Thyroid gland (tissue), 4 donors: ENCODE measurements at regions not wholly inside any gene's neighbourhood (a gene's known extent, or its start where the extent isn't known, plus 50 kb on each side); places are given as distances from the start of the nearest gene placed in this dataset.

ENCODE experiments used
- DNase-seq, 2 donors: peaks; one replicate each; pipeline ENCODE4 v3.0.0-alpha.2; 2019
- H3K27ac ChIP-seq, 3 donors: fragments of 200-600 bp; sonication (generic); 1 replicate in 2 of 3; 2 replicates in 1 of 3; pipeline ENCODE4 v1.5.1; 2016 to 2019; ENCODE audit warnings: mild to moderate bottlenecking in 1 of 3, moderate library complexity in 1 of 3
- H3K27me3 ChIP-seq: fragments of 200-600 bp; sonication (generic); one replicate; pipeline ENCODE4 v1.5.1; 2019
- H3K36me3 ChIP-seq, 2 donors: fragments of 200-600 bp; sonication (generic); one replicate each; pipeline ENCODE4 v1.5.1; 2016 to 2019
- H3K4me1 ChIP-seq, 2 donors: fragments of 200-600 bp; sonication (generic); one replicate each; pipeline ENCODE4 v1.5.1; 2017 to 2019
- H3K4me3 ChIP-seq, 3 donors: fragments of 200-600 bp; sonication (generic); replicated peaks in 1 of 3; 1 replicate in 2 of 3; 2 replicates in 1 of 3; pipeline ENCODE4 v1.5.1; 2016; ENCODE audit warnings: mild to moderate bottlenecking in 1 of 3
- H3K9me3 ChIP-seq: fragments of 200-600 bp; sonication (generic); one replicate; pipeline ENCODE4 v1.5.1; 2017
- POLR2A ChIP-seq, 2 donors: fragments of 450-650 bp; IDR thresholded peaks; one replicate each; pipeline ENCODE4 v1.6.1; 2017; ENCODE audit warnings: antibody characterized with exemption in 2 of 2, mild to moderate bottlenecking in 2 of 2, moderate library complexity in 1 of 2
- WGBS, 2 donors: methylation state at CpG; one replicate each; pipeline ENCODE4 v1.1.5; 2017; 5-methylcytosine and 5-hydroxymethylcytosine counted together
- intact Hi-C: fragments of 100-400 bp; cut with DNase I; formaldehyde crosslinking; loops from one replicate; pipeline ENCODE4 v1.15.1; 2023
- TF ChIP-seq, protein P1 (sequence below), 6 experiments: fragments of 200-600 bp in 3 of 6; fragments of 450-650 bp in 3 of 6; sonication (generic) in 3 of 6; IDR thresholded peaks; one replicate each; pipeline ENCODE4 v1.5.1; 2016 to 2019; ENCODE audit warnings: antibody characterized with exemption in 6 of 6, mild to moderate bottlenecking in 2 of 6, inconsistent platforms in 1 of 6, moderate library complexity in 1 of 6

DNA sequence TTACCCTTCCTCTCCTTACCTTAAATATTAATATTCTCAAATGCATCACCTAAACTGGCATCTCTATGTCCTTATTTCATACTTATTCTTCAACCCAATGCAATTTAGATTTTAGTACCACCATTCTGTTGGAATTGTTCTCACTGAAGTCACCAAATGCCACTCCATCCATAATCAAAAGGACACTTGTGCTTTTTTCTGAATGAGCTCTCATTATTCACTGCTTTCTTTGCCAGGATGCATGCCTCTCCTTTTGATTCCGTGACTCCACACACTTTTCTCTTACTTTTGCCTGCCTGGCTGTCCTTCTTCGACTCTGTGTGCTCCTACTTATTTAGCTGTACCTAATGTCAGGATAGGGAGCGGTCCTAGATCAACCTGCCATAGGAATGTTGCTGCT lies 633.1 kb upstream of the BOD1L1 start:
- Histone ChIP-seq H3K4me3 (no peak overlapping the region), H3K27me3 (no peaks in the 10 kb centered on the region), H3K36me3 (no peaks in the 10 kb centered on the region), H3K27ac (no peak overlapping the region), H3K4me1 (no peaks in the 10 kb centered on the region), H3K9me3 (no peaks in the 10 kb centered on the region)
- intact Hi-C loops: no loop called here
- DNase-seq: no peak
- TF ChIP-seq POLR2A (IDR thresholded peaks at IDR 0.05): no peak
- TF ChIP-seq, protein P1, sequence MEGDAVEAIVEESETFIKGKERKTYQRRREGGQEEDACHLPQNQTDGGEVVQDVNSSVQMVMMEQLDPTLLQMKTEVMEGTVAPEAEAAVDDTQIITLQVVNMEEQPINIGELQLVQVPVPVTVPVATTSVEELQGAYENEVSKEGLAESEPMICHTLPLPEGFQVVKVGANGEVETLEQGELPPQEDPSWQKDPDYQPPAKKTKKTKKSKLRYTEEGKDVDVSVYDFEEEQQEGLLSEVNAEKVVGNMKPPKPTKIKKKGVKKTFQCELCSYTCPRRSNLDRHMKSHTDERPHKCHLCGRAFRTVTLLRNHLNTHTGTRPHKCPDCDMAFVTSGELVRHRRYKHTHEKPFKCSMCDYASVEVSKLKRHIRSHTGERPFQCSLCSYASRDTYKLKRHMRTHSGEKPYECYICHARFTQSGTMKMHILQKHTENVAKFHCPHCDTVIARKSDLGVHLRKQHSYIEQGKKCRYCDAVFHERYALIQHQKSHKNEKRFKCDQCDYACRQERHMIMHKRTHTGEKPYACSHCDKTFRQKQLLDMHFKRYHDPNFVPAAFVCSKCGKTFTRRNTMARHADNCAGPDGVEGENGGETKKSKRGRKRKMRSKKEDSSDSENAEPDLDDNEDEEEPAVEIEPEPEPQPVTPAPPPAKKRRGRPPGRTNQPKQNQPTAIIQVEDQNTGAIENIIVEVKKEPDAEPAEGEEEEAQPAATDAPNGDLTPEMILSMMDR (IDR thresholded peaks at IDR 0.05): no peak
- WGBS, 2 donors: 75 to 86% methylated on average over 3 of the region's 3 CpGs

DNA sequence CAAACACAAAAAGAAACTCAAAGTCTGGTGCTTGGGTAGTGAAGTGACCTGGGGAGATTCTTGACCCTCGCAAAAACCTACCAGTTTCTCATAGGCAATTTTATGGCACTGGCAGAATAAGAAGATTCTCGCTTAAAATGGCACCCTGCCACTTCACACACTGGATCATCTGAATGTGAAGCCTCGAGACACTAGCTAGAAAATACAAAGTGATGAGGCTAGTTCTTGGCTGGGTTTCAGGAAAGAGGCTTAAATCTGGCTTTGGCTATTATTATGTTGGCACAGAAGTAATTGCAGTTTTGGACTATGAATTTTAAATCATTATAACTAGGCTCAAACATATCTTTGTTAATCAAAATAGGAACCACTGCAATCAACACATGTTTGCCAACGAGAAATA lies 634.7 kb upstream of the BOD1L1 start:
- no peaks in the 10 kb centered on the region for H3K27me3 ChIP-seq
- WGBS, 2 donors: 55 to 77% methylated on average over 4 of the region's 4 CpGs
- intact Hi-C loops: no loop called here
- no peak overlapping the region for H3K27ac ChIP-seq
- no peak for DNase-seq
- no peak overlapping the region for H3K4me3 ChIP-seq
- TF ChIP-seq, protein P1 (IDR thresholded peaks at IDR 0.05): no peak
- no peak for TF ChIP-seq POLR2A (IDR thresholded peaks at IDR 0.05)
- no peaks in the 10 kb centered on the region for H3K4me1 ChIP-seq
- H3K36me3 ChIP-seq: no peaks in the 10 kb centered on the region
- H3K9me3 ChIP-seq: no peaks in the 10 kb centered on the region

DNA sequence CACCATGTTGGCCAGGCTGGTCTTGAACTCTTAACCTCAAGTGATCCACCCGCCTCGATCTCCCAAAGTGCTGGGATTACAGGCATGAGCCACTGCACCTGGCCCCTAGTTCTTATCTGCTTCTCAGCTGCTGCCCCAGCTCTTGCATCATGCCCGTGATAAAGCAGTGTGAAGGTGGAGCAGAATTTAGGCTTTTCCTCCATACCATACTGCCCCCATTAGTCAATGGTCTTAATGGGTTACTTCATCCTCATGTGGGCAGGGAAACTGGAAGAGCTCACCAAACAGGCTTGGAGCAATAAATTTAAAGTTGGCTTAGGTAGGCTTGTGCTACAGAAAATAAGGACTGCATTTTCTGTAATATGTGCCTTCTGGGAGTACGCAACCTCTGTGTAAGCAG lies 636.9 kb upstream of the BOD1L1 start:
- DNase-seq: no peak
- Histone ChIP-seq H3K36me3 (no peaks in the 10 kb centered on the region), H3K27ac (no peak overlapping the region), H3K4me1 (no peaks in the 10 kb centered on the region), H3K9me3 (no peaks in the 10 kb centered on the region), H3K27me3 (no peaks in the 10 kb centered on the region), H3K4me3 (no peak overlapping the region)
- 72 to 85% methylated on average over 4 of the region's 4 CpGs for WGBS, 2 donors
- TF ChIP-seq, protein P1 (IDR thresholded peaks at IDR 0.05): no peak
- intact Hi-C loops: no loop called here

DNA sequence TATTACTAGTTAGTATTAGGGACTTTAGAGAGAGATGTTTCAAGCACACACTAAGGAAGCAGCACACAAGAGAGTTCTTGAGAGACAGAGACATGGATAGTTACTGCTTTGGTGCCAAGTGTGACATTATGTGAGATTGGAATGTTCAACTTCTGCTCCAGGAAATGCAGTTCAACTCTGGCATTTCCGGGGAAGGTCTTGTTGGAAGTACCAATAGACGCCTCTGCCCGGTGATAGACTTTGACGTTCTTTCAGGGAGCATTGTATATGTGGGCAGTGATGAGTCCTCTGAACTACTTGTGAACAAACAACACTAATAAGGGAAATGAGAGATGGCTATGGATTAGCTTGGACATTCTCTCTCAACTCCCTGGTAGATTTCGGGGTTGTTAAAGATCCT lies 638.1 kb upstream of the BOD1L1 start:
- no peaks in the 10 kb centered on the region for H3K36me3 ChIP-seq
- no peak overlapping the region for H3K27ac ChIP-seq
- H3K4me3 ChIP-seq: no peak overlapping the region
- 87 to 89% methylated on average over 5 of the region's 5 CpGs for WGBS, 2 donors
- no peaks in the 10 kb centered on the region for H3K9me3 ChIP-seq
- no peaks in the 10 kb centered on the region for H3K4me1 ChIP-seq
- H3K27me3 ChIP-seq: no peaks in the 10 kb centered on the region
- no peak for TF ChIP-seq POLR2A (IDR thresholded peaks at IDR 0.05)
- TF ChIP-seq, protein P1 (IDR thresholded peaks at IDR 0.05): no peak
- DNase-seq: no peak
- intact Hi-C loops: no loop called here

DNA sequence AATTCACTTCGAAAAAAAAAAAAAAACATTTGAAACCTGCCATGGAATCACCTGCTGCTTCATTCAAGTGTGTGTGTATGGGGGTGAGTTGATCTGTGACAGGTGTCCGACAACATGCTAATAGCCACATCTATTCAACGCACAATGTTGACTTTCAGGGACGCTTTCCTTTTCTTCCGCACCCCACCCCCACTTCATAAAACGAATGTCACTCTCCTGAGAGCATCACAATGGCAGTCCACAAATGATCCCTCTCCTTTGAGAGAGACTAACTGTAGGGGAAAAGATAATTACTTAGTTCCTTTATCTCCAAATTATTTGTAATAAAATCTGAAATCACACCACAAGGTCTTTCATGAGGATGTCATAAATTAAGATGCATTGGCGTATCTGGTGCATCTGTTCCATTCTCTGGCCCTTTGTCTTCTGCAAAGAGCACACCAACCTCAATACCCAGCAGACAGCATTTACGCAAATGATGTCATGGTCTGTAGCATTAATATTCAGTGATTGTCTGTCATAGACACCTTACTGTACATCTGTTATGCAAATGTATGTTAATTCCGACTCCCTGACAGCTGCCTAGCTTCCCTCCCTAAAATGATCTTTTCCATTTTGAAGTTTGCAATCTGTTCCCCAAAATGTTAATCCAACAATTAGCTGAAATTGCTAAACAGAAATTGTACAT lies 640.0 kb upstream of the BOD1L1 start:
- intact Hi-C loops: no loop called here
- WGBS, 2 donors: 86 to 91% methylated on average over 9 of the region's 9 CpGs
- TF ChIP-seq, protein P1 (IDR thresholded peaks at IDR 0.05): no peak
- no peak for TF ChIP-seq POLR2A (IDR thresholded peaks at IDR 0.05)

More for the DNA sequence above, 640.0 kb upstream of the BOD1L1 start:
- no peak overlapping the region for H3K4me3 ChIP-seq
- DNase-seq: no peak
- H3K36me3 ChIP-seq: no peaks in the 10 kb centered on the region
- H3K27me3 ChIP-seq: no peaks in the 10 kb centered on the region
- no peaks in the 10 kb centered on the region for H3K4me1 ChIP-seq
- H3K9me3 ChIP-seq: no peaks in the 10 kb centered on the region
- H3K27ac ChIP-seq: no peak overlapping the region
